DOHH2 (cell line): ENCODE measurements at regions not wholly inside any gene's neighbourhood (a gene's known extent, or its start where the extent isn't known, plus 50 kb on each side); places are given as distances from the start of the nearest gene placed in this dataset.

ENCODE experiments used
- H3F3A ChIP-seq: fragments of 200-600 bp; sonication (generic), shearing (Covaris generic); 2 replicates; pipeline ENCODE4 v1.6.0; 2016; ENCODE audit warnings: antibody characterized with exemption, mild to moderate bottlenecking; ENCODE audit not compliant: control insufficient read depth, insufficient read depth
- H3K27ac ChIP-seq: fragments of 200-600 bp; sonication (generic); 2 replicates; pipeline ENCODE4 v1.5.1; 2014; ENCODE audit warnings: low read depth, mild to moderate bottlenecking, low read length, moderate library complexity
- H3K27me3 ChIP-seq: fragments of 200-600 bp; sonication (generic); 2 replicates; pipeline ENCODE4 v1.6.1; 2014; ENCODE audit warnings: mild to moderate bottlenecking, low read length, mixed read lengths; ENCODE audit not compliant: control insufficient read depth
- H3K36me3 ChIP-seq: fragments of 200-600 bp; sonication (generic); 2 replicates; pipeline ENCODE4 v1.6.1; 2014; ENCODE audit warnings: mild to moderate bottlenecking, low read length, moderate library complexity, mixed read lengths; ENCODE audit not compliant: control insufficient read depth
- H3K4me1 ChIP-seq: fragments of 200-600 bp; sonication (generic); 2 replicates; pipeline ENCODE4 v1.6.1; 2014; ENCODE audit warnings: mild to moderate bottlenecking, low read length, mixed read lengths; ENCODE audit not compliant: control insufficient read depth
- H3K4me2 ChIP-seq: fragments of 200-600 bp; sonication (generic); 2 replicates; pipeline ENCODE4 v1.6.0; 2014; ENCODE audit warnings: mild to moderate bottlenecking, low read length, moderate library complexity
- H3K4me3 ChIP-seq: fragments of 200-600 bp; sonication (generic); 2 replicates; pipeline ENCODE4 v1.5.1; 2014; ENCODE audit warnings: mild to moderate bottlenecking, low read length, mixed read lengths
- H3K79me2 ChIP-seq: fragments of 200-600 bp; sonication (generic); 2 replicates; pipeline ENCODE4 v1.6.1; 2014; ENCODE audit warnings: mild to moderate bottlenecking, low read length, mixed read lengths; ENCODE audit not compliant: control insufficient read depth
- H3K9me2 ChIP-seq: fragments of 200-600 bp; sonication (generic); replicated peaks from 2 replicates; pipeline ENCODE4 v1.6.1; 2014; ENCODE audit warnings: mild to moderate bottlenecking, low read length, mixed read lengths; ENCODE audit not compliant: control insufficient read depth
- H3K9me3 ChIP-seq: fragments of 200-600 bp; sonication (generic); 2 replicates; pipeline ENCODE4 v1.6.1; 2014; ENCODE audit warnings: antibody characterized with exemption, low read length, mixed read lengths; ENCODE audit not compliant: control insufficient read depth, insufficient read depth
- H4K20me1 ChIP-seq: fragments of 200-600 bp; sonication (generic); 2 replicates; pipeline ENCODE4 v1.6.0; 2014; ENCODE audit warnings: low read depth, mild to moderate bottlenecking, antibody characterized with exemption, low read length, moderate library complexity; ENCODE audit not compliant: control insufficient read depth, insufficient read depth
- CTCF ChIP-seq: fragments of 200-600 bp; sonication (generic); IDR thresholded peaks from one replicate; pipeline ENCODE4 v1.5.1; 2014; ENCODE audit warnings: antibody characterized with exemption, mild to moderate bottlenecking, low read depth, low read length; ENCODE audit not compliant: poor library complexity, severe bottlenecking
- EZH2phosphoT487 ChIP-seq: fragments of 200-600 bp; sonication (generic); IDR thresholded peaks from 2 replicates; pipeline ENCODE4 v1.6.1; 2017; ENCODE audit warnings: borderline replicate concordance, mild to moderate bottlenecking, antibody characterized with exemption, low read length, moderate library complexity, mixed read lengths

GRCh38 chr5:4185127-4185526 is 589.5 kb downstream of the IRX1 start:
- Histone ChIP-seq H4K20me1 (no peaks in the 10 kb centered on the region), H3K27me3 (no peaks in the 10 kb centered on the region), H3K4me2 (no peak overlapping the region), H3K36me3 (no peaks in the 10 kb centered on the region), H3K9me2 (no peaks in the 10 kb centered on the region), H3F3A (no peaks in the 10 kb centered on the region), H3K4me3 (no peak overlapping the region), H3K4me1 (no peaks in the 10 kb centered on the region), H3K9me3 (no peaks in the 10 kb centered on the region), H3K79me2 (no peaks in the 10 kb centered on the region), H3K27ac (no peak overlapping the region)
- no peak for TF ChIP-seq EZH2phosphoT487
- TF ChIP-seq CTCF, result no peak

- H3K4me2 ChIP-seq, result no peak overlapping the region
- no peak overlapping the region for H3K4me3 ChIP-seq
- H3K27me3 ChIP-seq, result no peaks in the 10 kb centered on the region
- H3K9me3 ChIP-seq, result no peaks in the 10 kb centered on the region
- H3K27ac ChIP-seq, result no peak overlapping the region
- TF ChIP-seq CTCF (no peak), EZH2phosphoT487 (no peak)
- H3K4me1 ChIP-seq, result no peaks in the 10 kb centered on the region
- no peaks in the 10 kb centered on the region for H3K9me2 ChIP-seq
- no peaks in the 10 kb centered on the region for H4K20me1 ChIP-seq
- no peaks in the 10 kb centered on the region for H3K36me3 ChIP-seq
- H3F3A ChIP-seq, result no peaks in the 10 kb centered on the region
- no peaks in the 10 kb centered on the region for H3K79me2 ChIP-seq
Observed at GRCh38 chr5:4188704-4189103, 593.1 kb downstream of the IRX1 start.

- H3K36me3 ChIP-seq, result no peaks in the 10 kb centered on the region
- H3K4me3 ChIP-seq, result no peak overlapping the region
- TF ChIP-seq CTCF (no peak), EZH2phosphoT487 (no peak)
- no peaks in the 10 kb centered on the region for H4K20me1 ChIP-seq
- no peaks in the 10 kb centered on the region for H3K4me1 ChIP-seq
- no peaks in the 10 kb centered on the region for H3K9me3 ChIP-seq
- H3K27me3 ChIP-seq, result no peaks in the 10 kb centered on the region
- H3K9me2 ChIP-seq, result no peaks in the 10 kb centered on the region
- no peak overlapping the region for H3K27ac ChIP-seq
- no peaks in the 10 kb centered on the region for H3F3A ChIP-seq
- no peaks in the 10 kb centered on the region for H3K79me2 ChIP-seq
- H3K4me2 ChIP-seq, result no peak overlapping the region
Observed at GRCh38 chr5:4189317-4189716, 593.7 kb downstream of the IRX1 start.

- Histone ChIP-seq H3K36me3 (no peaks in the 10 kb centered on the region), H3K4me2 (no peak overlapping the region), H3K4me3 (no peak overlapping the region), H3K9me2 (no peaks in the 10 kb centered on the region), H3K27me3 (no peaks in the 10 kb centered on the region), H3K27ac (no peak overlapping the region), H3F3A (no peaks in the 10 kb centered on the region), H4K20me1 (no peaks in the 10 kb centered on the region), H3K9me3 (no peaks in the 10 kb centered on the region), H3K4me1 (no peaks in the 10 kb centered on the region), H3K79me2 (no peaks in the 10 kb centered on the region)
- no peak for TF ChIP-seq EZH2phosphoT487
- TF ChIP-seq CTCF, result no peak
Observed at GRCh38 chr5:4191041-4191440, 595.4 kb downstream of the IRX1 start.
